Ishikawa (cell line): ENCODE measurements at regions not wholly inside any gene's neighbourhood (a gene's known extent, or its start where the extent isn't known, plus 50 kb on each side); places are given as distances from the start of the nearest gene placed in this dataset.

Experiments
- CEBPB ChIP-seq: IDR thresholded peaks from 2 replicates; pipeline ENCODE4 v1.6.1; 2012
- CREB1 ChIP-seq: IDR thresholded peaks from 2 replicates; pipeline ENCODE4 v1.6.1; 2012; ENCODE audit warnings: low read depth
- EGR1 ChIP-seq: IDR thresholded peaks from 2 replicates; pipeline ENCODE4 v1.6.1; 2012
- EP300 ChIP-seq: IDR thresholded peaks from 2 replicates; pipeline ENCODE4 v1.6.1; 2012; ENCODE audit warnings: borderline replicate concordance
- FOXM1 ChIP-seq: IDR thresholded peaks from 2 replicates; pipeline ENCODE4 v1.6.1; 2012; ENCODE audit warnings: low read depth, borderline replicate concordance
- NFIC ChIP-seq: IDR thresholded peaks from 2 replicates; pipeline ENCODE4 v1.6.1; 2012
- RAD21 ChIP-seq: IDR thresholded peaks from 2 replicates; pipeline ENCODE4 v1.6.1; 2012; ENCODE audit warnings: low read depth
- TAF1 ChIP-seq: IDR thresholded peaks from 2 replicates; pipeline ENCODE4 v1.6.1; 2012; ENCODE audit warnings: low read depth, mild to moderate bottlenecking
- TCF12 ChIP-seq: IDR thresholded peaks from 2 replicates; pipeline ENCODE4 v1.6.1; 2012; ENCODE audit warnings: low read depth
- TEAD4 ChIP-seq: IDR thresholded peaks from 2 replicates; pipeline ENCODE4 v1.6.1; 2012
- YY1 ChIP-seq: IDR thresholded peaks from 2 replicates; pipeline ENCODE4 v1.6.1; 2012; ENCODE audit warnings: low read depth
- ZBTB7A ChIP-seq: IDR thresholded peaks from 2 replicates; pipeline ENCODE4 v1.6.1; 2012; ENCODE audit warnings: low read depth
- TF ChIP-seq, protein P1 (sequence below): IDR thresholded peaks from 2 replicates; pipeline ENCODE4 v1.6.1; 2012; ENCODE audit warnings: low read depth, mild to moderate bottlenecking
- TF ChIP-seq, protein P2 (sequence below): IDR thresholded peaks from 2 replicates; pipeline ENCODE4 v1.6.1; 2012
- TF ChIP-seq, protein P3 (sequence below): IDR thresholded peaks from 2 replicates; pipeline ENCODE4 v1.6.1; 2012

DNA sequence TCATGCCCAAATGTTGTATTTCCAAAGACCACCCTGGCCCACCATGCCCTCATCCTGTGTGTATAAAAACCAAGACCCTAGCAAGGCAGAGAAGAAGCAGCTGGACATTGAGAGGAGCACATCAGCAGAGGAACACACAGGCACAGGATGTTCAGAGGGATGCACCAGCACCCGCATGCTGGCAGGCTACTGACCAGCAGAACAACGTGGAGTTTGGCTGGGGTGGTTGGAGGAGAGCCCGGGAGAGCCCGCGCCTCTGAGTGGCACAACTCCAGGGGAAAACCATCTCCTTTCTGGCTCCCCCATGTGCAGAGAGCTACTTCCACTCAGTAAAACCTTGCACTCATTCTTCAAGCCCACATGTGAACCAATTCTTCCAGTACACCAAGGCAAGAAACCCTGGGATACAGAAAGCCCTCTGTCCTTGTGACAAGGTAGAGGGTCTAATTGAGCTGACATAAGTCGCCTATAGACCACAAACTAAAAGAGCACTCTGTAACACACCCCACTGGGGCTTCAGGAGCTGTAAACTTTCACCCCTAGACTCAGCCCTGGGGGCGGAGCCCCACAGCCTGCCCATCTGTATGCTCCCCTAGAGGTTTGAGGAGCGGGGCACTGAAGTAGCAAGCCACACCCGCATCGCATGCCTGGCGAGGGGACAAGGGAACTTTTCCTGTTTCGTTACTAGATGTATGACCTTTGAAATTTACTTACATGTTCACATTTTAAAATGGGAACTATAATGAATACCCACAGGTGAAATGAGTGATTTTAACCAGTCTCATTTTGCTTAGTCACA is 831.5 kb upstream of the CITED2 start:
- TF ChIP-seq, protein P1, sequence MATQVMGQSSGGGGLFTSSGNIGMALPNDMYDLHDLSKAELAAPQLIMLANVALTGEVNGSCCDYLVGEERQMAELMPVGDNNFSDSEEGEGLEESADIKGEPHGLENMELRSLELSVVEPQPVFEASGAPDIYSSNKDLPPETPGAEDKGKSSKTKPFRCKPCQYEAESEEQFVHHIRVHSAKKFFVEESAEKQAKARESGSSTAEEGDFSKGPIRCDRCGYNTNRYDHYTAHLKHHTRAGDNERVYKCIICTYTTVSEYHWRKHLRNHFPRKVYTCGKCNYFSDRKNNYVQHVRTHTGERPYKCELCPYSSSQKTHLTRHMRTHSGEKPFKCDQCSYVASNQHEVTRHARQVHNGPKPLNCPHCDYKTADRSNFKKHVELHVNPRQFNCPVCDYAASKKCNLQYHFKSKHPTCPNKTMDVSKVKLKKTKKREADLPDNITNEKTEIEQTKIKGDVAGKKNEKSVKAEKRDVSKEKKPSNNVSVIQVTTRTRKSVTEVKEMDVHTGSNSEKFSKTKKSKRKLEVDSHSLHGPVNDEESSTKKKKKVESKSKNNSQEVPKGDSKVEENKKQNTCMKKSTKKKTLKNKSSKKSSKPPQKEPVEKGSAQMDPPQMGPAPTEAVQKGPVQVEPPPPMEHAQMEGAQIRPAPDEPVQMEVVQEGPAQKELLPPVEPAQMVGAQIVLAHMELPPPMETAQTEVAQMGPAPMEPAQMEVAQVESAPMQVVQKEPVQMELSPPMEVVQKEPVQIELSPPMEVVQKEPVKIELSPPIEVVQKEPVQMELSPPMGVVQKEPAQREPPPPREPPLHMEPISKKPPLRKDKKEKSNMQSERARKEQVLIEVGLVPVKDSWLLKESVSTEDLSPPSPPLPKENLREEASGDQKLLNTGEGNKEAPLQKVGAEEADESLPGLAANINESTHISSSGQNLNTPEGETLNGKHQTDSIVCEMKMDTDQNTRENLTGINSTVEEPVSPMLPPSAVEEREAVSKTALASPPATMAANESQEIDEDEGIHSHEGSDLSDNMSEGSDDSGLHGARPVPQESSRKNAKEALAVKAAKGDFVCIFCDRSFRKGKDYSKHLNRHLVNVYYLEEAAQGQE = no peak
- TF ChIP-seq ZBTB7A (no peak), NFIC (no peak), FOXM1 (no peak), RAD21 (no peak), EGR1 (no peak)

DNA sequence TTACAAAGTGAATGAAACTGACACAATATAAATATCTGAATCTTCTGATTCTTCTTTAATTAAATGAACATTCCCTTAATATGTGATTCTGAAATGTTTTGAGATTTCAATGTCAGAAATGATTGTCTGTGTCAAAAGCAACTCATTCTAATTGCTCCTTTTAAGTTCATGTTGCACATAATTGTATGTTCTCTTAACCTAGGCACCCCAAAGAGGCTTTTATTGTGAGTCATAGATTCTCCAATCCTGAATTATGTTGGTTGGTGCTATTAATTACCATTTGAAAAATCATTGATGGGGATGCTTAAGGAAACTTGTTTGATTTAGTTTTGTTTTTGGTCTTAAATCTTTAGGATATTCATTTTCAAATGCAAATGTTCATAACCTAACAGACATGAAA is 829.7 kb upstream of the CITED2 start:
- TF ChIP-seq CEBPB (no peak), TEAD4 (no peak), TAF1 (no peak), ZBTB7A (no peak), FOXM1 (no peak), TCF12 (no peak), NFIC (no peak)
- TF ChIP-seq, protein P2, sequence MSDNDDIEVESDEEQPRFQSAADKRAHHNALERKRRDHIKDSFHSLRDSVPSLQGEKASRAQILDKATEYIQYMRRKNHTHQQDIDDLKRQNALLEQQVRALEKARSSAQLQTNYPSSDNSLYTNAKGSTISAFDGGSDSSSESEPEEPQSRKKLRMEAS = no peak
- TF ChIP-seq, protein P1 = no peak
- TF ChIP-seq, protein P3, sequence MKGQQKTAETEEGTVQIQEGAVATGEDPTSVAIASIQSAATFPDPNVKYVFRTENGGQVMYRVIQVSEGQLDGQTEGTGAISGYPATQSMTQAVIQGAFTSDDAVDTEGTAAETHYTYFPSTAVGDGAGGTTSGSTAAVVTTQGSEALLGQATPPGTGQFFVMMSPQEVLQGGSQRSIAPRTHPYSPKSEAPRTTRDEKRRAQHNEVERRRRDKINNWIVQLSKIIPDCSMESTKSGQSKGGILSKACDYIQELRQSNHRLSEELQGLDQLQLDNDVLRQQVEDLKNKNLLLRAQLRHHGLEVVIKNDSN = no peak

DNA sequence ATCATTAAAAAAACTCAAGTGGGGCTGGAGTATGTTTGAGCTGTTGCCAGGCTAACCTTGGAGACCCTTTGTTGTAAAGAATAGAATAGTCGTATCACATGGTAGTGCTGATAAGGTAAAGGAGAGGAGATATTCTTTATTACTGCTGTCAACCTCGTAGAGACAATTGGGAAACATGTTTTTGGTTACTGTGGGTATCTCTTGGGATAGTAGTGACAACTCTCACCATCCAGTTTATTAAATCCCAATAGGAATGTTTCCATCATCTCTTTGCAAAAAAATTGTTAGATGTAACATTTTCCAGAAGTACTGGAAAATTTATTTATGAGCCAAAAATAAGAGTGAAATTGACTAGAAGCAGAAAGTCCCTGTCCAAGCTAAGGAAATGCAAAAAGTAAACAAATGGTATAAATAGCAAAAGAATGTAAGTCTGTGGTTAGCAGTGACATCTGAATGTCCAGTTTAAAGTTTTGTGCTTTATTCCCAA is 829.3 kb upstream of the CITED2 start:
- TF ChIP-seq TCF12 (no peak), RAD21 (no peak), ZBTB7A (no peak), TEAD4 (no peak), EGR1 (no peak)
- TF ChIP-seq, protein P1 = no peak

DNA sequence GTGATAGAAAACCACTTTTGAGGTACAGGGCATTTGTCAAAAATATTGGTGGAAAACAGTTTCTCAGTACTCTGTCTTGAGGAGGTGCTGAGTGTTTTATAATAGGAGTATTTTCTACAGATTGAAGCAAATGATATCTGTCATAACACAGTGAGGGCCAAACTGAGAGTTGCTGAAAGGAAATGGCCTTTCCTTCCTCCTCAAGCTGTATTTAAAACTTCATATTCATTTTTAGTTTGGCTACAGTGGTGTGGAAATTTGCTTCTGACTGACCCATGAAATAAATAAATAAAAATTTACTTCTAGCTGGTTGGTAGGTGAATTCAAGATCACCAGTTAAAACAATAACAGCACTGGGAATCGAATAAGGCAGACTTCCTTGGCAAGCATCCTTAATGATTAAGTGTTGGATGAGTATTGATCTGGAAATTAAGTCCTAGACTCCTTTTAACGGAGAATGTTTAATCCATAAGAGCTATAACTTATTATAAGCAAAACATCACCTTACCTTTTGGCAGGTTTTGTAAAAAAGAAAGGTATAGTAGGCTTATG is 828.6 kb upstream of the CITED2 start:
- no peak for TF ChIP-seq ZBTB7A

DNA sequence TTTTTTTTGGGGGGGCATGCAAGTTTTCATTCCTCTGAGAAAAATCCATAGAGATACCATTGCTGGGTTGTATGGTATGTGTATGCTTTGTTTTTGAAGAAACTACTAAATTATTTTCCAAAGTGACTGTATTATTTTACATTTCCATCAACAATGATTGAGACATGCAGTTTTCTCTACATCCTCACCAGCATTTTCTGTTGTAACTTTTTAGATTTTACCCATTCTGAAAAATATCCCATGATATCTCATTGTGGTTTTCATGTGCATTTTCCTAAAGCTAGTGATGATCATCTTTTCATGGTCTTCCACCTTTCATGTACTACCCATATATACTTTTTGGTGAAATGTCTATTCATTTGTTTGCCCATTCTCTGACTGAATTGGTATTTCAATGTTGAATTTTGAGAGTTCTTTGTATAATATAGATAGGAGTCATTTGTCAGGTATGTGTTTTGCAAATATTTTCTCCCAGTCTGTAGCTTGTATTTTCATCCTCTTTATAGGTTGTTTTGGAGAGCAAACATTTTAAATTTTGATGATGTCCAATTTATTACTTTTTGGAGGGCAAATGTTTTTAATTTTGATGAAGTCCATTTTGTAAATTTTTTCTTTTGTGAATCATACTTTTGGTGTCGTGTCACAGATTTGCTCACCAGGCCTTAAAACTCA is 827.5 kb upstream of the CITED2 start:
- TF ChIP-seq, protein P2 = no peak
- TF ChIP-seq CREB1 (no peak), EP300 (no peak), YY1 (no peak), ZBTB7A (no peak), TCF12 (no peak), FOXM1 (no peak), TEAD4 (no peak), EGR1 (no peak), CEBPB (no peak), TAF1 (no peak), NFIC (no peak), RAD21 (no peak)
- TF ChIP-seq, protein P1 = no peak
- TF ChIP-seq, protein P3 = no peak
